ENCODE measurements at regions not wholly inside any gene's neighbourhood (a gene's known extent, or its start where the extent isn't known, plus 50 kb on each side); places are given as distances from the start of the nearest gene placed in this dataset.

- intact Hi-C loops (cut with DNase I), result no loop called here
- H3K4me3 ChIP-seq, result no peak overlapping the region
- no peak overlapping the region for H3K27ac ChIP-seq
- H3K36me3 ChIP-seq, result no peaks in the 10 kb centered on the region
- H3K27me3 ChIP-seq (ENCODE audit: low read depth), result no peaks in the 10 kb centered on the region
- H3K9me3 ChIP-seq, result no peaks in the 10 kb centered on the region
- DNase-seq (no peak), ATAC-seq (no peak)
- no peaks in the 10 kb centered on the region for H3K4me1 ChIP-seq
- TF ChIP-seq CTCF (IDR thresholded peaks at IDR 0.05), result no peak
Observed at GRCh38 chr13:103291798-103292572, 225.8 kb upstream of the SLC10A2 start.

- ATAC-seq (no peak), DNase-seq (no peak)
- Histone ChIP-seq H3K27ac (no peak overlapping the region), H3K9me3 (no peaks in the 10 kb centered on the region), H3K4me1 (no peaks in the 10 kb centered on the region), H3K4me3 (no peak overlapping the region), H3K36me3 (no peaks in the 10 kb centered on the region), H3K27me3 (ENCODE audit: low read depth) (no peaks in the 10 kb centered on the region)
- intact Hi-C loops (cut with DNase I), result no loop called here
- TF ChIP-seq CTCF (IDR thresholded peaks at IDR 0.05), result no peak
Observed at GRCh38 chr13:103291226-103291625, 225.0 kb upstream of the SLC10A2 start.

- no peaks in the 10 kb centered on the region for H3K36me3 ChIP-seq
- H3K27me3 ChIP-seq (ENCODE audit: low read depth), result no peaks in the 10 kb centered on the region
- intact Hi-C loops (cut with DNase I), result no loop called here
- no peaks in the 10 kb centered on the region for H3K4me1 ChIP-seq
- H3K27ac ChIP-seq, result no peak overlapping the region
- ATAC-seq (no peak), DNase-seq (no peak)
- no peaks in the 10 kb centered on the region for H3K9me3 ChIP-seq
- H3K4me3 ChIP-seq, result no peak overlapping the region
- no peak for TF ChIP-seq CTCF (IDR thresholded peaks at IDR 0.05)
Observed at GRCh38 chr13:103289681-103290080, 223.5 kb upstream of the SLC10A2 start.

- H3K36me3 ChIP-seq, result no peaks in the 10 kb centered on the region
- intact Hi-C loops (cut with DNase I), result no loop called here
- no peak for TF ChIP-seq CTCF (IDR thresholded peaks at IDR 0.05)
- H3K27me3 ChIP-seq (ENCODE audit: low read depth), result no peaks in the 10 kb centered on the region
- no peaks in the 10 kb centered on the region for H3K9me3 ChIP-seq
- DNase-seq (no peak), ATAC-seq (no peak)
- H3K4me3 ChIP-seq, result no peak overlapping the region
- no peaks in the 10 kb centered on the region for H3K4me1 ChIP-seq
- H3K27ac ChIP-seq, result no peak overlapping the region
Observed at GRCh38 chr13:103288114-103288513, 221.9 kb upstream of the SLC10A2 start.

- no peak for DNase-seq
- TF ChIP-seq CTCF (IDR thresholded peaks at IDR 0.05), result no peak
Observed at GRCh38 chr13:103287659-103288058, 221.4 kb upstream of the SLC10A2 start.

More at GRCh38 chr13:103287659-103288058, 221.4 kb upstream of the SLC10A2 start:
- Histone ChIP-seq H3K4me3 (no peak overlapping the region), H3K36me3 (no peaks in the 10 kb centered on the region), H3K9me3 (no peaks in the 10 kb centered on the region), H3K4me1 (no peaks in the 10 kb centered on the region), H3K27ac (no peak overlapping the region), H3K27me3 (ENCODE audit: low read depth) (no peaks in the 10 kb centered on the region)
- intact Hi-C loops (cut with DNase I), result no loop called here
- no peak for ATAC-seq
